Erythroblast (primary cell): ENCODE measurements at regions not wholly inside any gene's neighbourhood (a gene's known extent, or its start where the extent isn't known, plus 50 kb on each side); places are given as distances from the start of the nearest gene placed in this dataset.
"Not testable (repeated sequence)": the region's sequence is repeated elsewhere in the genome, so short reads cannot be mapped to it uniquely, and the experiment has no call there.

Experiments used
- DNase-seq, 2 experiments: peaks; one replicate each; lab custom pipeline; 2025; lab: John Stamatoyannopoulos, UW
- GATA1 ChIP-seq: IDR thresholded peaks from 2 replicates; pipeline ENCODE4 v1.6.1; 2011; ENCODE audit warnings: low read depth, mild to moderate bottlenecking, control low read depth, low read length, moderate library complexity
- POLR2A ChIP-seq: IDR thresholded peaks from 2 replicates; pipeline ENCODE4 v1.6.1; 2011; ENCODE audit warnings: mild to moderate bottlenecking, low read length

DNA sequence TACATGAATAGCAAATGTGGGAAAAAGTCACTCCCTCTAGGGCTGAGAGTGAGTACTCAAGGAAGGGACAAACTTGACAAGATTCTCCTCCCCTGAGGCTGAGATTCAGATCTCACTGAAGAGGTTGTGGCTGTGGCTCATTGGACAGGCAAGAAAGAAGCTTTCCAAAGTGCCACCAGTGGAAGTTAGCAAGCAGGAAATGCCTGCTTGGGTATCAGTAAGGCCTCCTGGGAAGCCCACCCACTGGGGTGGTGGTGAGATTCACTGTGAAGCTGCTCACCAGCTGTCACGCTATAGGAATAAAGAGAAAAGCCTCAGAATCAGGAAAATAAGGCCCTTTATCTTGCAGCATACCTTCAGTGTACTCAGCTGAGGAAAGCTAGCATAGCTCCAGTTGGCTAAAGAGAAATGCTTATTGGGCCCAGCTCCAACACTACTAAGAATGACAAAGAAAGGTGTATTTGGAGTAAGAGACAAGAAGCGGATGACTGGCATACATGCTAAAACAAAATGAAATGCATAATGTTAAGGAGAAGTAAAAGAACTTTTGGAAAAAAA lies 274.4 kb upstream of the TOM1L1 start:
- TF ChIP-seq POLR2A, result no peak
- TF ChIP-seq GATA1, result no peak
- no peak for DNase-seq

DNA sequence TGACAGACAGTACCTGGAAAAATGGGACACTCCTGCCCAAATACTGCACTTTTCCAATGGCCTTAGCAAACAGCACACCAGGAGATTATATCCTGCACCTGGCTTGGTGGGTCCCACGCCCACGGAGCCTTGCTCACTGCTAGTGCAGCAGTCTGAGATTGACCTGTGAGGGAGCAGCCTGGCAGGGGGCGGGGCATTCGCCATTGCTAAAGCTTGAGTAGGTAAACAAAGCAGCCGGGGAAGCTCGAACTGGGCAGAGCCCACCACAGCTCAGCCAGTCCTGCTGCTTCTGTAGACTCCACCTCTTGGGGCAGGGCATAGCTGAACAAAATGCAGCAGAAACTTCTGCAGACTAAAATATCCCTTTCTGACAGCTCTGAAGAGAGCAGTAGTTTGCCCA lies 261.2 kb upstream of the TOM1L1 start:
- not testable (repeated sequence) for DNase-seq

- DNase-seq, result no peak
- TF ChIP-seq POLR2A (no peak), GATA1 (no peak)
Observed at GRCh38 chr17:54662978-54663876, 237.4 kb upstream of the TOM1L1 start.

DNA sequence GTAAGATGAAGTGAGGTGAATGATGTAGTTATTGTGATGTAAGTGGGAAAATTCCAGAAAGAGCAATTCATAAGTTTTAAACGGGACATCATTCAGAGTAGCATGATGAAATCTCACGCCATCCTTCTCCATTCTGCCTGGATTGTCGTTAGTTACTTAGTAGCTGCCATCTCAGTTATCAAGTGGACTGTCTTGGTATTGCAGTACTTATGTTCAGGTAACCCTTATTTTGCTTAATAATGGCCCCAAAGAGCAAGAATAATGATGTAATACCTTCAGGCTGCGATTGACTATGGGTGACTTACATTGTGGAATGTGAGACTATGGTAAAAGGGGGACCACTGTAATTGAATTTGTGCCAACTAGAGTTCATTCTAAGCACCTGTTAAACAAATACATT lies 234.1 kb upstream of the TOM1L1 start:
- no peak for DNase-seq
- TF ChIP-seq POLR2A, result no peak
- TF ChIP-seq GATA1, result no peak

GRCh38 chr17:54678158-54678557 lies 222.5 kb upstream of the TOM1L1 start:
- no peak for DNase-seq
- TF ChIP-seq POLR2A, result no peak
- no peak for TF ChIP-seq GATA1

DNA sequence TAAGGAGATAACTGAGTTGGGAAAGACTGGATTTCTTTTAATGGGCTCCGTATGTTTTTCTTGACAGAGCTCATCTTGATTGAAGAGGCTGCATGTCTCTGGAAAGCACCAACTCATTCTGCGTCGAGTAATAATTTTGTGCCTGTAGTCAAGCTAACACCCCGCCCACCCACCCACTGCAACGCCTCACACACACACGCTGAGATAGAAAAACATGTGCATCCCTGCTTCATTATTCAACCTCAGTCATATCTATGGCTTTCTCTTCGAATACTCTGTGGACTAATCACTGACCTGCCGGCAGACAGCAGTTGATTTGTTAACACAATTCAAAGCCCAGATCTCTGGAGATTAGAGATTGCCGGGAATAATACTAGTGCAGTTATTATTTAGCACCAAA lies 220.2 kb upstream of the TOM1L1 start:
- DNase-seq, result no peak
- TF ChIP-seq GATA1 (no peak), POLR2A (no peak)

- TF ChIP-seq GATA1, result no peak
Observed at GRCh38 chr17:54694287-54694887, 206.3 kb upstream of the TOM1L1 start.

DNA sequence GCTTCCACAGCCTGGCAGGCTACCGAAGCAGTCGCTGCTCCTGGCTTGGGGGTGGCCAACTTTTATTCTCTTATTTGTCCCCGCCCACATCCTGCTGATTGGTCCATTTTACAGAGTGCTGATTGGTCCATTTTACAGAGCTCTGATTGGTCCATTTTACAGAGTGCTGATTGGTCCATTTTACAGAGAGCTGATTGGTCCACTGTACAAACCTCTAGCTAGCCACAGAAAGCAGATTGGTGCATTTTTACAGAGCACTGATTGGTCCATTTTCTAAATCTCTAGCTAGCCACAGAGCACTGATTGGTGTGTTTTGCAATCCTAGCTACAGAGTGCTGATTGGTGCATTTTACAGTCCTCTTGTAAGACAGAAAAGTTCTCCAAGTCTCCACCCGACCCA lies 187.9 kb upstream of the TOM1L1 start:
- not testable (repeated sequence) for DNase-seq

More at GRCh38 chr17:54694287-54694887, 206.3 kb upstream of the TOM1L1 start:
- DNase-seq, result no peak

GRCh38 chr17:54718286-54718685 lies 182.4 kb upstream of the TOM1L1 start:
- no peak for DNase-seq
- TF ChIP-seq GATA1 (no peak), POLR2A (no peak)

DNA sequence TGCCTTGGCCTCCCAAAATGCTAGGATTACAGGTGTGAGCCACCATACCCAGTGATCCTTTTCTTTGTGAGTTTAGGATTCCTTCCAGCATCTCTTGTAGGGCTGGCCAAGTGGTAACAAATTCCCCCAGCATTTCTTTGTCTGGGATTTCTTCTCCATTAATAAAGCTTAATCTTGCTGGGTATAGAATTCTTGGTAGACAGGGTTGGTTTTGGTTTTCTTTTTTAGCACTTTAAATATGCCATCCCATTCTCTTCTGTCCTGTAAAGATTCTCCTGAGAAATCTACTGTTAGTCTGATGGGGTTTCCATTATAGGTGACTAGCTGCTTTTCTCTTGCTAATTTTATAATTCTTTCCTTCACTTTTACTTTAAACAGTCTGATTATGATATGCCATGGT lies 173.0 kb upstream of the TOM1L1 start:
- TF ChIP-seq GATA1 (no peak), POLR2A (no peak)
- DNase-seq, result peak in 1 of 2 experiments; percentile 0

GRCh38 chr17:54736573-54736972 lies 164.1 kb upstream of the TOM1L1 start:
- TF ChIP-seq POLR2A (no peak), GATA1 (no peak)
- no peak for DNase-seq

- TF ChIP-seq POLR2A (no peak), GATA1 (no peak)
- no peak for DNase-seq
Observed at GRCh38 chr17:54738496-54738895, 162.2 kb upstream of the TOM1L1 start.

DNA sequence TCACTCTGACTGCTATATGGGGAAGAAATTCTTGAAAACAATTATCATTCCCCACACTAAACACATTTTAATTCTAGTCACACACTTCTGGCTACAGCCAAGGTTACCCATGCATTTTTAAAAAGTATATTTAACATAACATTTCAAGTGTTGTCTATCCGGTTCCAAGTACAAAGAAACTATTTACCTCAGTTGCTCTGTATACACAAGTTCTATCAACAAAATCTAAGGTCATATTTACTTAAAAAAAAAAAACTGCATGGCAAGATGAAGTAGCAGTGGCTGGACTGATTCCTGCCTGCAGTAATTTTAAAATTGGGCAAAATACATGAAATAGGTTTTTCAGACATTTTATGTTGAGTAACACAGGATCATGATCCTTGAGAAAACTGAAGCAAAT lies 155.9 kb upstream of the TOM1L1 start:
- DNase-seq, result no peak
- TF ChIP-seq GATA1 (no peak), POLR2A (no peak)

DNA sequence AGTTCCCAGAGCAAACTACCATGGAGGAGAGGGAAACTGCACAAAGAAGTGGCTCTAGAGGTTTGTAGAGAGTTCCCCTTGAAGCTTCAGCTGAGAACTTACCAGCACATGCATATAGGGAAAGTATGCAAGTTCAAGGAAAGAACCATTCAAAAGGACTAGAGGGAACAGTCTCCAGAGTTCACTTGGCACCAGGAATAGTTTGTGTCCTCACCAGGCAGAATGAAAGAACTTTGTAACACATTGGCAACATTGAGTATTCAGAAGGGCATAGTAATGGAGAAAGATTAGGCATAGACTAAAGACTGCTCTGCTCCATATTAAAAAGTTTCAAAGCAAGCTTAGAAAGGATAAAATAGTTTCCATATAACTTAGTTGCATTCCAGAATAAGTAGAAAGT lies 155.4 kb upstream of the TOM1L1 start:
- TF ChIP-seq POLR2A (no peak), GATA1 (no peak)
- DNase-seq, result no peak

DNA sequence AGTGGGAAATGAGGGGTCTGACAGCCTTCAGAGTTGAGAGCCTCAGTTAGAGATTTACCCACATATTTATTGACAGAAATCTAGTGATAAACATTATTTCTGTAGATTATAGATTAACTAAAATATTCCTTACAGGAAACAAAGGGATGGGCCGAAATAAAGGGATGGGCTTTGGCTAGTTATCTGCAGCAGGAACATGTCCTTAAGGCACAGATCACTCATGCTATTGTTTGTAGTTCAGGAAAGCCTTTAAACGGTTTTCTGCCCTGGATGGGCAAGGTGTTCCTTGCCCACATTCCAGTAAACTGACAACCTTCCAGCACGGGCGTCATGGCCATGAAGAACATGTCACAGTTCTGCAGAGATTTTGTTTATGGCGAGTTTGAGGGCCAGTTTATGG lies 154.8 kb upstream of the TOM1L1 start:
- no peak for DNase-seq
- no peak for TF ChIP-seq POLR2A
- TF ChIP-seq GATA1, result no peak
